ENCODE measurements at regions not wholly inside any gene's neighbourhood (a gene's known extent, or its start where the extent isn't known, plus 50 kb on each side); places are given as distances from the start of the nearest gene placed in this dataset.

GRCh38 chrX:145677109-145677817 is 140.4 kb upstream of the SLITRK2 start:
- TF ChIP-seq CTCF (IDR thresholded peaks at IDR 0.05), result no peak
- TF ChIP-seq POLR2AphosphoS5 (IDR thresholded peaks at IDR 0.05), result no peak
